ENCODE measurements at regions not wholly inside any gene's neighbourhood (a gene's known extent, or its start where the extent isn't known, plus 50 kb on each side); places are given as distances from the start of the nearest gene placed in this dataset.
"Not testable (repeated sequence)": the region's sequence is repeated elsewhere in the genome, so short reads cannot be mapped to it uniquely, and the experiment has no call there.

- no peak for DNase-seq (ENCODE audit: low spot score)
These were observed 79.5 kb downstream of the FAM161A start for GRCh38 chr2:61774351-61774750.

- DNase-seq (ENCODE audit: low spot score): no peak
These were observed 81.7 kb downstream of the FAM161A start for GRCh38 chr2:61771904-61772845.

GRCh38 chr2:61770746-61771145 lies 83.1 kb downstream of the FAM161A start:
- DNase-seq (ENCODE audit: low spot score): no peak

GRCh38 chr2:61770298-61770697 lies 83.6 kb downstream of the FAM161A start:
- no peak for DNase-seq (ENCODE audit: low spot score)

GRCh38 chr2:61769093-61769675 lies 84.7 kb downstream of the FAM161A start:
- DNase-seq (ENCODE audit: low spot score): no peak

- peak; percentile 98 for DNase-seq (ENCODE audit: low spot score)
These were observed 89.6 kb downstream of the FAM161A start for GRCh38 chr2:61764035-61764800.

- DNase-seq (ENCODE audit: low spot score): no peak
These were observed 90.2 kb downstream of the FAM161A start for GRCh38 chr2:61763605-61764034.

- no peak for DNase-seq (ENCODE audit: low spot score)
These were observed 91.6 kb downstream of the FAM161A start for GRCh38 chr2:61762292-61762691.

- no peak for DNase-seq (ENCODE audit: low spot score)
These were observed 94.1 kb downstream of the FAM161A start for GRCh38 chr2:61759718-61760117.

- no peak for DNase-seq (ENCODE audit: low spot score)
These were observed 94.9 kb downstream of the FAM161A start for GRCh38 chr2:61759005-61759404.

- DNase-seq (ENCODE audit: low spot score): no peak
These were observed 95.7 kb downstream of the FAM161A start for GRCh38 chr2:61758159-61758558.

- DNase-seq (ENCODE audit: low spot score): no peak
These were observed 100.3 kb downstream of the FAM161A start for GRCh38 chr2:61753512-61753911.

GRCh38 chr2:61750624-61751023 lies 103.2 kb downstream of the FAM161A start:
- no peak for DNase-seq (ENCODE audit: low spot score)

- no peak for DNase-seq (ENCODE audit: low spot score)
These were observed 110.9 kb downstream of the FAM161A start for GRCh38 chr2:61742955-61743354.

GRCh38 chr2:61737841-61738240 lies 116.0 kb downstream of the FAM161A start:
- no peak for DNase-seq (ENCODE audit: low spot score)

GRCh38 chr2:61736953-61737352 lies 116.9 kb downstream of the FAM161A start:
- no peak for DNase-seq (ENCODE audit: low spot score)

- no peak for DNase-seq (ENCODE audit: low spot score)
These were observed 120.3 kb downstream of the FAM161A start for GRCh38 chr2:61733563-61733962.

GRCh38 chr2:61732787-61733186 lies 121.1 kb downstream of the FAM161A start:
- no peak for DNase-seq (ENCODE audit: low spot score)

GRCh38 chr2:61727746-61728145 lies 126.1 kb downstream of the FAM161A start:
- DNase-seq (ENCODE audit: low spot score): no peak

- DNase-seq (ENCODE audit: low spot score): no peak
These were observed 127.2 kb downstream of the FAM161A start for GRCh38 chr2:61726456-61727209.

GRCh38 chr2:61723364-61723763 lies 130.5 kb downstream of the FAM161A start:
- DNase-seq (ENCODE audit: low spot score): not testable (repeated sequence)
